Transverse colon (tissue), 4 donors: ENCODE measurements at regions not wholly inside any gene's neighbourhood (a gene's known extent, or its start where the extent isn't known, plus 50 kb on each side); places are given as distances from the start of the nearest gene placed in this dataset.

Experiments used
- CTCF ChIP-seq, 5 experiments: fragments of 200-600 bp in 3 of 5; fragments of 450-650 bp in 2 of 5; sonication (generic) in 3 of 5; IDR thresholded peaks; 1 replicate in 2 of 5; 2 replicates in 3 of 5; pipeline ENCODE4 v1.5.1; 2016 to 2017; ENCODE audit warnings: antibody characterized with exemption in 5 of 5, inconsistent platforms in 3 of 5, mild to moderate bottlenecking in 2 of 5, moderate library complexity in 1 of 5
- EP300 ChIP-seq: sonication (generic); formaldehyde crosslinking; IDR thresholded peaks from one replicate; pipeline ENCODE4 v1.6.1; 2017; ENCODE audit warnings: antibody characterized with exemption, low read depth
- POLR2AphosphoS5 ChIP-seq, 3 donors: sonication (generic); formaldehyde crosslinking; IDR thresholded peaks; one replicate each; pipeline ENCODE4 v1.6.1; 2016; ENCODE audit warnings: antibody characterized with exemption in 3 of 3

DNA sequence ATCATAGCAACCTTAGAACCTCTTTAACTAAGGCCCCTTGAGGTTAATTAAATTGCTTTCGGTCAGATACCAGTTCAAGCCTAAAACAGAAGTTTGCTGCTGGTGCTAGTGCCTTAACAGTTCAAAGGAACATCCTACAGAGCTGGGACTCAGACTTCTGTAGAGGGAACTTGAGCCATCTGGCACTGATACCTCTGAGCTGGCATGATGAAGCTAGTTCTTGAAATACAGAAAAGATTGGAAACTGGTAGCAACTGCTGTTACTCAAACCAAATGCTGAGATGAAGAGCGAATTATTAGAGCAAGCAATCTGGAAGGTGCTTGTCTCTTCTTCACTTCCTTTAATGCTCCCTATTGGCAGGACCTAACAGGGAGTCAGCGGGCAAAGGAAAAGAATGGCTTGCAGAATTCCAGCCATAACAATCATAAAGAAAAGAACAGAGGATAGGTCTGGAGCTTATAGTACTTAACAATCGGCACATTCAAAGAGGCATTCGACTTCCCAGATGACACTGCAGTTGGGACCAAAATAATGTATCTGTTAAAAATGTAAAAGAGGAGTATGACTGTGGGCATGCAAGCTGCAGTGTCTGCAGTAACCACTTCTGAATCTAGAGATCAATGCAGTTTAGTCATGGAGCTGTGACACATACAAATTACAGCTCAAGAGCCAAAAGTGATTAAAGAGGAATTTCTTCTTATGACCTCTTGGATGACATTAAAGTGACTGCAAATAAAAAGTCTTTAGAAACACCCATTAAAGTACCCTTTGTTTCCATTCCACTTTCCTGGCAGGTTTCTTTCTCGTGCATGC, 298.9 kb downstream of the PDGFC start:
- TF ChIP-seq CTCF (IDR thresholded peaks at IDR 0.05) (no peak), EP300 (no peak), POLR2AphosphoS5 (IDR thresholded peaks at IDR 0.05) (no peak)
